ENCODE measurements at regions not wholly inside any gene's neighbourhood (a gene's known extent, or its start where the extent isn't known, plus 50 kb on each side); places are given as distances from the start of the nearest gene placed in this dataset.
"Not testable (repeated sequence)": the region's sequence is repeated elsewhere in the genome, so short reads cannot be mapped to it uniquely, and the experiment has no call there.

GRCh38 chrY:19644889-19645638 lies 99.5 kb downstream of the KDM5D start:
- no peak for DNase-seq

- no peak for DNase-seq
Observed at GRCh38 chrY:19637651-19638347, 106.7 kb downstream of the KDM5D start.

GRCh38 chrY:19628926-19629325 lies 115.6 kb downstream of the KDM5D start:
- DNase-seq, result no peak

GRCh38 chrY:19622392-19622791 lies 122.1 kb downstream of the KDM5D start:
- no peak for DNase-seq

- no peak for DNase-seq
Observed at GRCh38 chrY:19621756-19622155, 122.8 kb downstream of the KDM5D start.

GRCh38 chrY:19601113-19601512 lies 143.4 kb downstream of the KDM5D start:
- DNase-seq, result no peak

GRCh38 chrY:19600711-19601110 lies 143.8 kb downstream of the KDM5D start:
- DNase-seq, result no peak

- DNase-seq, result no peak
Observed at GRCh38 chrY:19590235-19590634, 154.3 kb downstream of the KDM5D start.

GRCh38 chrY:19589664-19590063 lies 154.9 kb downstream of the KDM5D start:
- no peak for DNase-seq

- no peak for DNase-seq
Observed at GRCh38 chrY:19587311-19587710, 157.2 kb downstream of the KDM5D start.

GRCh38 chrY:19580990-19581389 lies 163.5 kb downstream of the KDM5D start:
- DNase-seq, result not testable (repeated sequence)

GRCh38 chrY:19578281-19578874 lies 166.1 kb downstream of the KDM5D start:
- no peak for DNase-seq

- DNase-seq, result no peak
Observed at GRCh38 chrY:19577250-19577649, 167.3 kb downstream of the KDM5D start.

- no peak for DNase-seq
Observed at GRCh38 chrY:19574939-19575338, 169.6 kb downstream of the KDM5D start.

- no peak for DNase-seq
Observed at GRCh38 chrY:19573646-19574045, 170.9 kb downstream of the KDM5D start.

- DNase-seq, result no peak
Observed at GRCh38 chrY:19570999-19571398, 173.5 kb downstream of the KDM5D start.

- DNase-seq, result no peak
Observed at GRCh38 chrY:19567943-19568342, 176.6 kb downstream of the KDM5D start.

GRCh38 chrY:19567051-19567921 lies 177.2 kb downstream of the KDM5D start:
- peak; percentile 72 for DNase-seq

GRCh38 chrY:19559161-19559560 lies 185.4 kb downstream of the KDM5D start:
- DNase-seq, result no peak

GRCh38 chrY:19549671-19550466 lies 194.7 kb downstream of the KDM5D start:
- DNase-seq, result no peak

GRCh38 chrY:19541475-19542306 lies 202.8 kb downstream of the KDM5D start:
- no peak for DNase-seq
